ENCODE measurements at regions not wholly inside any gene's neighbourhood (a gene's known extent, or its start where the extent isn't known, plus 50 kb on each side); places are given as distances from the start of the nearest gene placed in this dataset.

- no peak for DNase-seq (ENCODE audit: low spot score)
These were observed 433.5 kb downstream of the DHX35 start for GRCh38 chr20:39395478-39396291.

GRCh38 chr20:39394461-39394860, 432.3 kb downstream of the DHX35 start:
- no peak for DNase-seq (ENCODE audit: low spot score)

- DNase-seq (ENCODE audit: low spot score): no peak
These were observed 428.0 kb downstream of the DHX35 start for GRCh38 chr20:39390186-39390585.

- no peak for DNase-seq (ENCODE audit: low spot score)
These were observed 419.5 kb downstream of the DHX35 start for GRCh38 chr20:39381595-39381994.

- no peak for DNase-seq (ENCODE audit: low spot score)
These were observed 416.6 kb downstream of the DHX35 start for GRCh38 chr20:39378776-39379175.

GRCh38 chr20:39376788-39377187, 414.6 kb downstream of the DHX35 start:
- DNase-seq (ENCODE audit: low spot score): no peak

GRCh38 chr20:39364320-39364719, 402.2 kb downstream of the DHX35 start:
- DNase-seq (ENCODE audit: low spot score): no peak

GRCh38 chr20:39359981-39360620, 398.0 kb downstream of the DHX35 start:
- DNase-seq (ENCODE audit: low spot score): no peak

GRCh38 chr20:39358052-39358451, 395.9 kb downstream of the DHX35 start:
- DNase-seq (ENCODE audit: low spot score): no peak

- DNase-seq (ENCODE audit: low spot score): no peak
These were observed 394.8 kb downstream of the DHX35 start for GRCh38 chr20:39356908-39357307.

GRCh38 chr20:39349240-39349639, 387.1 kb downstream of the DHX35 start:
- DNase-seq (ENCODE audit: low spot score): no peak

GRCh38 chr20:39347626-39348025, 385.5 kb downstream of the DHX35 start:
- no peak for DNase-seq (ENCODE audit: low spot score)

- DNase-seq (ENCODE audit: low spot score): no peak
These were observed 380.3 kb downstream of the DHX35 start for GRCh38 chr20:39342463-39342862.

- DNase-seq (ENCODE audit: low spot score): no peak
These were observed 376.6 kb downstream of the DHX35 start for GRCh38 chr20:39338469-39339376.

GRCh38 chr20:39333211-39333610, 371.1 kb downstream of the DHX35 start:
- no peak for DNase-seq (ENCODE audit: low spot score)

- DNase-seq (ENCODE audit: low spot score): no peak
These were observed 366.2 kb downstream of the DHX35 start for GRCh38 chr20:39328347-39328746.

GRCh38 chr20:39326050-39326449, 363.9 kb downstream of the DHX35 start:
- no peak for DNase-seq (ENCODE audit: low spot score)

- no peak for DNase-seq (ENCODE audit: low spot score)
These were observed 356.8 kb downstream of the DHX35 start for GRCh38 chr20:39318911-39319310.

GRCh38 chr20:39312676-39313075, 350.5 kb downstream of the DHX35 start:
- no peak for DNase-seq (ENCODE audit: low spot score)

GRCh38 chr20:39311851-39312506, 349.8 kb downstream of the DHX35 start:
- no peak for DNase-seq (ENCODE audit: low spot score)

- no peak for DNase-seq (ENCODE audit: low spot score)
These were observed 348.3 kb downstream of the DHX35 start for GRCh38 chr20:39310363-39310995.

GRCh38 chr20:39309458-39309857, 347.3 kb downstream of the DHX35 start:
- DNase-seq (ENCODE audit: low spot score): no peak

All from LoVo (cell line).